H1 (cell line): ENCODE measurements at regions not wholly inside any gene's neighbourhood (a gene's known extent, or its start where the extent isn't known, plus 50 kb on each side); places are given as distances from the start of the nearest gene placed in this dataset.

Experiments used
- CTCF ChIA-PET: fragments of 300-600 bp; sonication (Branson Sonifier 250); formaldehyde crosslinking; loops from one replicate; lab custom pipeline; 2021; ENCODE audit not compliant: partially characterized antibody; lab: Charles Lee
- POLR2A ChIA-PET: fragments of 300-600 bp; sonication (Branson Sonifier 250); formaldehyde crosslinking; loops from one replicate; lab custom pipeline; 2021; ENCODE audit warnings: inconsistent platforms; ENCODE audit not compliant: partially characterized antibody; lab: Charles Lee
- DNase-seq, 2 experiments: peaks; one replicate each; pipeline versions ENCODE4 v3.0.0 to v3.0.0-alpha.2; 2010 to 2022; ENCODE audit warnings: low spot score in 2 of 2, low read depth in 1 of 2, mixed read lengths in 1 of 2
- FAIRE-seq: peaks from 2 replicates; lab custom pipeline; 2011; peaks lifted over from hg19 to GRCh38; lab: Jason Lieb, UNC
- H2AFZ ChIP-seq: 2 replicates; pipeline ENCODE4 v1.8.1; 2012; ENCODE audit warnings: low read length, inconsistent platforms
- H2AK5ac ChIP-seq: 2 replicates; pipeline ENCODE4 v1.6.1; 2013; ENCODE audit warnings: low read depth, low read length
- H2BK120ac ChIP-seq: replicated peaks from 2 replicates; pipeline ENCODE3; 2013; ENCODE audit warnings: low read depth, low read length, inconsistent platforms
- H2BK12ac ChIP-seq: 2 replicates; pipeline ENCODE4 v1.6.1; 2013; ENCODE audit warnings: low read depth, low read length
- H2BK15ac ChIP-seq: 2 replicates; pipeline ENCODE4 v1.6.1; 2013; ENCODE audit warnings: low read length
- H2BK20ac ChIP-seq: 2 replicates; pipeline ENCODE4 v1.6.1; 2013; ENCODE audit warnings: low read length
- H2BK5ac ChIP-seq: 2 replicates; pipeline ENCODE4 v1.6.1; 2013; ENCODE audit warnings: low read depth, low read length
- H3K14ac ChIP-seq: 2 replicates; pipeline ENCODE4 v1.6.1; 2013; ENCODE audit warnings: inconsistent platforms; ENCODE audit not compliant: insufficient read length
- H3K18ac ChIP-seq: 2 replicates; pipeline ENCODE4 v1.6.1; 2013; ENCODE audit warnings: low read length; ENCODE audit errors: extremely low read depth
- H3K23ac ChIP-seq: 2 replicates; pipeline ENCODE4 v1.6.1; 2013; ENCODE audit warnings: inconsistent platforms; ENCODE audit not compliant: insufficient read length
- H3K23me2 ChIP-seq: 2 replicates; pipeline ENCODE4 v1.6.1; 2013; ENCODE audit warnings: low read depth, low read length
- H3K27ac ChIP-seq: 2 replicates; pipeline ENCODE4 v1.6.1; 2011; ENCODE audit warnings: low read depth, low read length, inconsistent platforms
- H3K27me3 ChIP-seq, 4 experiments: replicated peaks in 1 of 4; 1 replicate in 1 of 4; 2 replicates in 3 of 4; pipeline versions ENCODE4 v1.6.1 to v1.8.1; 2011 to 2013; ENCODE audit warnings: low read length in 3 of 4, mild to moderate bottlenecking in 3 of 4, inconsistent platforms in 2 of 4, mixed read lengths in 2 of 4, moderate library complexity in 1 of 4; ENCODE audit not compliant: control insufficient read depth in 3 of 4, insufficient read depth in 3 of 4; ENCODE audit errors: extremely low read depth in 1 of 4
- H3K36me3 ChIP-seq, 4 experiments: 2 replicates each; pipeline versions ENCODE4 v1.6.1 to v1.8.1; 2011 to 2013; ENCODE audit warnings: mild to moderate bottlenecking in 4 of 4, low read length in 3 of 4, moderate library complexity in 2 of 4, control low read depth in 1 of 4, inconsistent platforms in 1 of 4; ENCODE audit not compliant: insufficient read depth in 4 of 4, control insufficient read depth in 2 of 4
- H3K4ac ChIP-seq: replicated peaks from 2 replicates; pipeline ENCODE3; 2013; ENCODE audit warnings: low read length, low read depth, mixed read lengths, inconsistent platforms; ENCODE audit not compliant: insufficient read length
- H3K4me1 ChIP-seq, 4 experiments: replicated peaks in 1 of 4; 1 replicate in 1 of 4; 2 replicates in 3 of 4; pipeline versions ENCODE4 v1.6.1 to v1.8.1; 2011 to 2013; ENCODE audit warnings: low read length in 3 of 4, inconsistent platforms in 2 of 4, mixed read lengths in 1 of 4; ENCODE audit not compliant: insufficient read depth in 4 of 4, control insufficient read depth in 3 of 4
- H3K4me2 ChIP-seq, 2 experiments: 2 replicates each; pipeline versions ENCODE4 v1.6.1 to v1.8.1; 2011 to 2013; ENCODE audit warnings: low read depth in 2 of 2, low read length in 2 of 2, control low read depth in 1 of 2, inconsistent platforms in 1 of 2, mild to moderate bottlenecking in 1 of 2; ENCODE audit not compliant: insufficient read depth in 1 of 2
- H3K4me3 ChIP-seq, 4 experiments: fragments of 200-600, 300-600 bp in 1 of 4; sonication (generic), shearing (Covaris generic), sonication (Bioruptor Twin) in 1 of 4; 2 replicates each; pipeline versions ENCODE4 v1.5.1 to v1.8.1; 2011 to 2016; ENCODE audit warnings: low read length in 4 of 4, low read depth in 3 of 4, control low read depth in 2 of 4, inconsistent platforms in 2 of 4, mild to moderate bottlenecking in 2 of 4, mixed read lengths in 1 of 4, moderate library complexity in 1 of 4; ENCODE audit not compliant: insufficient read depth in 2 of 4; ENCODE audit errors: extremely low read depth in 1 of 4
- H3K56ac ChIP-seq: replicated peaks from 2 replicates; pipeline ENCODE3; 2013; ENCODE audit warnings: low read depth, mild to moderate bottlenecking, mixed read lengths, low read length, inconsistent platforms; ENCODE audit not compliant: insufficient read length
- H3K79me1 ChIP-seq: 2 replicates; pipeline ENCODE4 v1.6.1; 2013; ENCODE audit warnings: low read depth, low read length, control low read depth
- H3K79me2 ChIP-seq, 2 experiments: 2 replicates each; pipeline versions ENCODE4 v1.6.1 to v1.8.1; 2012 to 2013; ENCODE audit warnings: low read length in 2 of 2, mild to moderate bottlenecking in 2 of 2, inconsistent platforms in 1 of 2; ENCODE audit not compliant: insufficient read depth in 2 of 2, control insufficient read depth in 1 of 2
- H3K9ac ChIP-seq, 4 experiments: replicated peaks in 1 of 4; 1 replicate in 1 of 4; 2 replicates in 3 of 4; pipeline versions ENCODE4 v1.6.1 to v1.8.1; 2011 to 2013; ENCODE audit warnings: low read depth in 3 of 4, low read length in 3 of 4, control low read depth in 2 of 4, mild to moderate bottlenecking in 2 of 4, moderate library complexity in 2 of 4, inconsistent platforms in 1 of 4; ENCODE audit errors: extremely low read depth in 1 of 4
- H3K9me3 ChIP-seq, 2 experiments: 2 replicates each; pipeline versions ENCODE4 v1.6.1 to v1.8.1; 2012 to 2013; ENCODE audit warnings: mild to moderate bottlenecking in 2 of 2, moderate library complexity in 2 of 2, control low read depth in 1 of 2, inconsistent platforms in 1 of 2, low read depth in 1 of 2, low read length in 1 of 2, mixed read lengths in 1 of 2; ENCODE audit not compliant: insufficient read depth in 2 of 2
- H4K20me1 ChIP-seq, 2 experiments: replicated peaks in 1 of 2; 2 replicates each; pipeline versions ENCODE3 to v1.8.1; 2011 to 2013; ENCODE audit warnings: inconsistent platforms in 2 of 2, low read length in 2 of 2, mild to moderate bottlenecking in 1 of 2; ENCODE audit not compliant: insufficient read depth in 2 of 2, control insufficient read depth in 1 of 2
- H4K5ac ChIP-seq: 2 replicates; pipeline ENCODE4 v1.6.1; 2013; ENCODE audit warnings: low read length, low read depth, mixed read lengths, inconsistent platforms; ENCODE audit not compliant: insufficient read length
- H4K8ac ChIP-seq: 2 replicates; pipeline ENCODE4 v1.8.0; 2013; ENCODE audit warnings: mild to moderate bottlenecking, moderate library complexity, low read length, inconsistent platforms; ENCODE audit not compliant: insufficient read depth; ENCODE audit errors: extremely low read depth
- H4K91ac ChIP-seq: replicated peaks from 2 replicates; pipeline ENCODE3; 2013; ENCODE audit warnings: low read length, mixed read lengths, inconsistent platforms; ENCODE audit not compliant: insufficient read length
- CTCF ChIP-seq, 3 experiments: IDR thresholded peaks; 1 replicate in 2 of 3; 2 replicates in 1 of 3; pipeline versions ENCODE4 v1.5.1 to v1.6.1; 2011; ENCODE audit warnings: low read length in 3 of 3, mild to moderate bottlenecking in 3 of 3, inconsistent platforms in 2 of 3, low read depth in 1 of 3, moderate library complexity in 1 of 3; ENCODE audit not compliant: insufficient read depth in 1 of 3; ENCODE audit errors: control extremely low read depth in 1 of 3
- HDAC6 ChIP-seq: IDR thresholded peaks from one replicate; pipeline ENCODE4 v1.7.1; 2012; ENCODE audit warnings: low read depth, mild to moderate bottlenecking, inconsistent platforms, low read length, moderate library complexity
- WGBS, 2 experiments: shearing (Covaris generic) in 1 of 2; methylation state at CpG; one replicate each; pipeline versions ENCODE4 v1.1.6 to v1.1.7; 2013 to 2015; ENCODE audit warnings: low lambda C conversion rate in 2 of 2, mixed read lengths in 2 of 2, inconsistent platforms in 1 of 2, low coverage in 1 of 2, missing lambda C conversion rate in 1 of 2; ENCODE audit not compliant: insufficient replicate concordance in 2 of 2, insufficient coverage in 1 of 2, insufficient read length in 1 of 2; ENCODE audit errors: extremely low coverage in 1 of 2, missing lambda C conversion rate in 1 of 2; 5-methylcytosine and 5-hydroxymethylcytosine counted together

GRCh38 chr22:47692811-47693210, 930.4 kb downstream of the TBC1D22A start:
- Histone ChIP-seq H3K9ac (no peak overlapping the region), H2BK120ac (no peak overlapping the region), H3K4me3 (no peak overlapping the region), H2BK15ac (no peak overlapping the region), H3K23me2 (no peaks in the 10 kb centered on the region; the same call in 1 of the 2 replicates), H3K36me3 (no peaks in the 10 kb centered on the region), H3K4me1 (no peaks in the 10 kb centered on the region), H3K4me2 (no peak overlapping the region), H3K14ac (no peak overlapping the region), H2AFZ (no peak overlapping the region), H2AK5ac (no peak overlapping the region), H2BK5ac (no peak overlapping the region), H3K23ac (no peak overlapping the region), H3K27ac (no peak overlapping the region), H3K56ac (no peak overlapping the region), H2BK12ac (no peak overlapping the region), H3K79me2 (no peaks in the 10 kb centered on the region), H4K8ac (no peak overlapping the region), H3K9me3 (0 out of 4 replicates have a peak, but pooled peaks cover 0 to 3% of the 10 kb centered on the region in 2 experiments), H3K4ac (no peak overlapping the region), H3K27me3 (no peaks in the 10 kb centered on the region), H3K18ac (no peak overlapping the region), H4K91ac (no peak overlapping the region), H4K5ac (no peak overlapping the region), H2BK20ac (no peak overlapping the region), H4K20me1 (no peaks in the 10 kb centered on the region), H3K79me1 (no peaks in the 10 kb centered on the region)
- ChIA-PET POLR2A (no interaction called here), CTCF (no interaction called here)
- TF ChIP-seq HDAC6 = no peak
- TF ChIP-seq CTCF (IDR thresholded peaks at IDR 0.05; ENCODE audit: control extremely low read depth in 1 of 3, insufficient read depth in 1 of 3, low read depth in 1 of 3, low read length in 3 of 3) = no peak
- WGBS, 2 experiments = 94% methylated on average over 11 of the region's 12 CpGs; no CpG with 5 or more reads in 1 of the 2 experiments
- DNase-seq (peak in 1 of 2 experiments; percentile 19), FAIRE-seq (no peak)
